Smooth muscle cell (in vitro differentiated cells): ENCODE measurements at regions not wholly inside any gene's neighbourhood (a gene's known extent, or its start where the extent isn't known, plus 50 kb on each side); places are given as distances from the start of the nearest gene placed in this dataset.

ENCODE experiments used
- DNase-seq: peaks from one replicate; lab custom pipeline; 2025; ENCODE audit not compliant: unreplicated experiment; lab: John Stamatoyannopoulos, UW
- H2AFZ ChIP-seq: fragments of 200-600 bp; sonication (generic); 2 replicates; pipeline ENCODE4 v1.6.0; 2016; ENCODE audit warnings: antibody characterized with exemption, low read depth, mild to moderate bottlenecking
- H3F3A ChIP-seq: fragments of 200-600 bp; sonication (generic); 2 replicates; pipeline ENCODE4 v1.6.0; 2017; ENCODE audit warnings: antibody characterized with exemption, low read depth
- H3K27ac ChIP-seq: fragments of 200-600 bp; sonication (generic); 2 replicates; pipeline ENCODE4 v1.5.1; 2016; ENCODE audit warnings: low read depth, mild to moderate bottlenecking
- H3K27me3 ChIP-seq: fragments of 200-600 bp; sonication (generic); 2 replicates; pipeline ENCODE4 v1.6.1; 2016; ENCODE audit warnings: low read depth, mild to moderate bottlenecking
- H3K36me3 ChIP-seq: fragments of 200-600 bp; sonication (generic); 2 replicates; pipeline ENCODE4 v1.5.1; 2016; ENCODE audit warnings: low read depth
- H3K4me1 ChIP-seq: fragments of 200-600 bp; sonication (generic); 2 replicates; pipeline ENCODE4 v1.5.1; 2016; ENCODE audit warnings: low read depth
- H3K4me2 ChIP-seq: fragments of 200-600 bp; sonication (generic); 2 replicates; pipeline ENCODE4 v1.6.0; 2016; ENCODE audit warnings: mild to moderate bottlenecking
- H3K4me3 ChIP-seq: fragments of 200-600 bp; sonication (generic); 2 replicates; pipeline ENCODE4 v1.5.1; 2016; ENCODE audit warnings: mild to moderate bottlenecking
- H3K79me2 ChIP-seq: fragments of 200-600 bp; sonication (generic); 2 replicates; pipeline ENCODE4 v1.6.0; 2016; ENCODE audit warnings: low read depth, mild to moderate bottlenecking
- H3K9ac ChIP-seq: fragments of 200-600 bp; sonication (generic); 2 replicates; pipeline ENCODE4 v1.6.0; 2016; ENCODE audit warnings: low read depth
- H3K9me3 ChIP-seq: fragments of 200-600 bp; sonication (generic); replicated peaks from 2 replicates; pipeline ENCODE4 v1.5.1; 2016; ENCODE audit warnings: low read depth
- H4K20me1 ChIP-seq: fragments of 200-600 bp; sonication (generic); 2 replicates; pipeline ENCODE4 v1.6.0; 2016; ENCODE audit warnings: low read depth
- WGBS: methylation state at CpG from one replicate; pipeline ENCODE4 v1.1.7; 2016; ENCODE audit warnings: low lambda C conversion rate; 5-methylcytosine and 5-hydroxymethylcytosine counted together
- TF ChIP-seq, protein P1 (sequence below): fragments of 200-600 bp; sonication (generic); IDR thresholded peaks from 2 replicates; pipeline ENCODE4 v1.5.1; 2017; ENCODE audit warnings: borderline replicate concordance, mild to moderate bottlenecking, antibody characterized with exemption; ENCODE audit not compliant: insufficient read depth, poor library complexity, severe bottlenecking

DNA sequence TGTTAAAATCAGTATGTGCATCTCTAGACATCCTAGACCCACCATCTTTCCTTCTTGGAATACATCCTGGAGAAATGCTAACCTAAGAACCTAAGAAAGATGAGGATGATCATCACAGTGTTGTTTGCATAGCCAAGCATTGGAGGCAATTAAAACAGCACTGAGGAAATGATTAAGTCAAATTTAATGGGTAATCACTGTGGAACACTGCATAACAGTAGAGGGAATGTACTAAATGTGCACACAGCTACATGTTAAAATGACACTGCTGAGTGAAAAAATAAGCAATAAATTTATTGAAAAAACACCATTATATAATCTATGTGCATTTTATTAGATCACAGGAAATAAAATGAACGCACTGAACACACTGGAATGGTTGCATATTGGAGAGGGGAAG is 987.1 kb upstream of the SEL1L start:
- H3F3A ChIP-seq: no peaks in the 10 kb centered on the region
- no peak overlapping the region for H3K27ac ChIP-seq
- no peaks in the 10 kb centered on the region for H3K27me3 ChIP-seq
- no peaks in the 10 kb centered on the region for H3K9me3 ChIP-seq
- H3K4me3 ChIP-seq: no peak overlapping the region
- 79% methylated on average over 1 of the region's 1 CpG for WGBS
- H3K36me3 ChIP-seq: no peaks in the 10 kb centered on the region
- no peak overlapping the region for H3K9ac ChIP-seq
- no peak for DNase-seq
- H3K79me2 ChIP-seq: no peaks in the 10 kb centered on the region
- H2AFZ ChIP-seq: no peak overlapping the region
- no peaks in the 10 kb centered on the region for H4K20me1 ChIP-seq
- no peak overlapping the region for H3K4me2 ChIP-seq
- no peaks in the 10 kb centered on the region for H3K4me1 ChIP-seq
- TF ChIP-seq, protein P1, sequence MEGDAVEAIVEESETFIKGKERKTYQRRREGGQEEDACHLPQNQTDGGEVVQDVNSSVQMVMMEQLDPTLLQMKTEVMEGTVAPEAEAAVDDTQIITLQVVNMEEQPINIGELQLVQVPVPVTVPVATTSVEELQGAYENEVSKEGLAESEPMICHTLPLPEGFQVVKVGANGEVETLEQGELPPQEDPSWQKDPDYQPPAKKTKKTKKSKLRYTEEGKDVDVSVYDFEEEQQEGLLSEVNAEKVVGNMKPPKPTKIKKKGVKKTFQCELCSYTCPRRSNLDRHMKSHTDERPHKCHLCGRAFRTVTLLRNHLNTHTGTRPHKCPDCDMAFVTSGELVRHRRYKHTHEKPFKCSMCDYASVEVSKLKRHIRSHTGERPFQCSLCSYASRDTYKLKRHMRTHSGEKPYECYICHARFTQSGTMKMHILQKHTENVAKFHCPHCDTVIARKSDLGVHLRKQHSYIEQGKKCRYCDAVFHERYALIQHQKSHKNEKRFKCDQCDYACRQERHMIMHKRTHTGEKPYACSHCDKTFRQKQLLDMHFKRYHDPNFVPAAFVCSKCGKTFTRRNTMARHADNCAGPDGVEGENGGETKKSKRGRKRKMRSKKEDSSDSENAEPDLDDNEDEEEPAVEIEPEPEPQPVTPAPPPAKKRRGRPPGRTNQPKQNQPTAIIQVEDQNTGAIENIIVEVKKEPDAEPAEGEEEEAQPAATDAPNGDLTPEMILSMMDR: no peak

DNA sequence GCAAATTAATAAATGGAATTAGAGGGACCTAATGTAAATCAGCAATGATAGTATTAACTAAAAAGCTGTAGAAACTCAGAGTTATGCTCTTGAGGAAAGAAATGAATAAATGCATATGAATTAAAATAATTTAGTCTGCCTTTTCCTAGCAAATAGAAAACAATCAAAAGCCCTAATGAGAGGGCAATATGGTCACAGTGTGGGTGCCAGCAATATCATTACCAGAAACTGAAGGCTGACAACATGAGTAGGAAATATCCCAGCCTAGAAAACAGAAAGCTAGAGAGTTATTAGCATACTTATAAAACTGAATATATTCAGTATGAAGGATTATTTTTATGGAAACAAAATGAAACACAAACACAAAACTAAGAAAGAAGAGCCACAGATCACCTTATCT is 987.5 kb upstream of the SEL1L start:
- Histone ChIP-seq H3K4me1 (no peaks in the 10 kb centered on the region), H4K20me1 (no peaks in the 10 kb centered on the region), H3K79me2 (no peaks in the 10 kb centered on the region), H3K36me3 (no peaks in the 10 kb centered on the region), H3K4me3 (no peak overlapping the region), H3K9ac (no peak overlapping the region), H2AFZ (no peak overlapping the region), H3K27me3 (no peaks in the 10 kb centered on the region), H3K9me3 (no peaks in the 10 kb centered on the region), H3F3A (no peaks in the 10 kb centered on the region), H3K4me2 (no peak overlapping the region), H3K27ac (no peak overlapping the region)
- DNase-seq: no peak
- TF ChIP-seq, protein P1: no peak

DNA sequence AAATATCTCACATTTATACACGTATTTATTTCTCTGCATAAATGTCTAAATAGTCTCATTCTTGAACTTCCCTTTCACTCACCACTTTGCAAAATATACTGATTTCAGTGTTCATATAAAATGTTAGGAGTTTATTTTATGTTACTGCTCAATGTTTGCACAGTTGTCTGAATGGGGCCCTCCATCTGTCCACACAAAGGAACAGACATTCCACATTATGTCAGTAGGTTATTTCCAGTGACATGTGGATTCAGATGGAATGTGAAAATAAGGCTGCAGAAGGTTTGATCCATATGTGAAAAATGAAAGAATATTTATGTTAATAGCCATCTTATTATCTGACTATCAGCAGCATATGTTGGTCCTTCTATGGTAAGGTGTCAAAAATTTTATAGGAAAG is 994.4 kb upstream of the SEL1L start:
- Histone ChIP-seq H3K36me3 (no peaks in the 10 kb centered on the region), H3F3A (no peaks in the 10 kb centered on the region), H3K27ac (no peak overlapping the region), H3K27me3 (no peaks in the 10 kb centered on the region), H3K4me2 (no peak overlapping the region), H3K4me1 (no peaks in the 10 kb centered on the region), H3K9me3 (no peaks in the 10 kb centered on the region), H3K79me2 (no peaks in the 10 kb centered on the region), H4K20me1 (no peaks in the 10 kb centered on the region), H3K4me3 (no peak overlapping the region), H3K9ac (no peak overlapping the region), H2AFZ (no peak overlapping the region)
- whole genome bisulfite sequencing: 85% methylated on average over 1 of the region's 1 CpG
- TF ChIP-seq, protein P1: no peak
- no peak for DNase-seq

DNA sequence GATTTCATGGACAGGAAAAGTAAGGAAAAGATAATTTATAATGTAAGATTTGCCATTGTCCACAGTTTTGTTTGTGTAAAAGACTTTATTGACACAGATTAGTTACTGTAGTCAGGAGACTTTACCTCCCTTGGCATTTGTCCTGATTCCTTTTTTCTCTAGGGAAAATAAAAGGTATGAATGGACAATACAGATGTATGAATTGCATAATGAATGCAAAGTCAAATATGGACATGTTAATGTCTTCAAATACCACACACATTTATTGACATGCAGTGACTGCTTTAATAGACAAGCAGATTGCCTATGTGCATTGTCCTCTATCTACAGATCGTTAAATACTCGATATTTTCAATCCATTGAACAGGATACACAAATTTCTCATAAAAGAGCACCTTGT is 999.7 kb upstream of the SEL1L start:
- no peaks in the 10 kb centered on the region for H3K36me3 ChIP-seq
- no peaks in the 10 kb centered on the region for H3K4me1 ChIP-seq
- H3K9me3 ChIP-seq: no peaks in the 10 kb centered on the region
- no peak overlapping the region for H2AFZ ChIP-seq
- no peak overlapping the region for H3K9ac ChIP-seq
- no peak for DNase-seq
- 81% methylated on average over 2 of the region's 2 CpGs for WGBS
- H3K4me2 ChIP-seq: no peak overlapping the region
- TF ChIP-seq, protein P1: no peak
- no peaks in the 10 kb centered on the region for H3K27me3 ChIP-seq
- no peaks in the 10 kb centered on the region for H3F3A ChIP-seq
- no peaks in the 10 kb centered on the region for H4K20me1 ChIP-seq
- no peaks in the 10 kb centered on the region for H3K79me2 ChIP-seq
- H3K27ac ChIP-seq: no peak overlapping the region
- H3K4me3 ChIP-seq: no peak overlapping the region
